Upper lobe of left lung (tissue), 6 donors: ENCODE measurements at regions not wholly inside any gene's neighbourhood (a gene's known extent, or its start where the extent isn't known, plus 50 kb on each side); places are given as distances from the start of the nearest gene placed in this dataset.
A peak's percentile ranks its signal among the peaks of the same experiment; 100 is the strongest.

Experiments used
- ATAC-seq, 2 donors: fragments of 200-7000 bp; cut with Tn5 transposase; one replicate each; pipeline ENCODE4 v1.9.1; 2022; ENCODE audit warnings: mild to moderate bottlenecking in 2 of 2, moderate library complexity in 2 of 2; ENCODE audit not compliant: low FRiP score in 2 of 2
- DNase-seq, 2 donors: peaks; one replicate each; pipeline ENCODE4 v3.0.0-alpha.2; 2019 to 2020
- H3K27ac ChIP-seq, 4 donors: fragments of 200-600 bp; sonication (generic); one replicate each; pipeline ENCODE4 v1.5.1; 2016 to 2019
- H3K27me3 ChIP-seq, 4 donors: fragments of 200-600 bp; sonication (generic); one replicate each; pipeline ENCODE4 v1.5.1; 2017 to 2019
- H3K36me3 ChIP-seq, 4 donors: fragments of 200-600 bp; sonication (generic); one replicate each; pipeline ENCODE4 v1.5.1; 2016 to 2019
- H3K4me1 ChIP-seq, 4 donors: fragments of 200-600 bp; sonication (generic); one replicate each; pipeline ENCODE4 v1.5.1; 2018 to 2019
- H3K4me3 ChIP-seq, 4 donors: fragments of 200-600 bp; sonication (generic); one replicate each; pipeline ENCODE4 v1.5.1; 2017 to 2019; ENCODE audit warnings: mild to moderate bottlenecking in 2 of 4, moderate library complexity in 1 of 4
- H3K9me3 ChIP-seq, 4 donors: fragments of 200-600 bp; sonication (generic); one replicate each; pipeline ENCODE4 v1.5.1; 2018 to 2019
- EP300 ChIP-seq, 4 donors: sonication (generic); formaldehyde crosslinking; IDR thresholded peaks; one replicate each; pipeline ENCODE4 v1.5.1; 2017; ENCODE audit warnings: antibody characterized with exemption in 4 of 4, control low read depth in 2 of 4
- POLR2A ChIP-seq, 4 donors: fragments of 450-650 bp; IDR thresholded peaks; one replicate each; pipeline ENCODE4 v1.5.1; 2016 to 2017; ENCODE audit warnings: antibody characterized with exemption in 4 of 4, mild to moderate bottlenecking in 2 of 4
- POLR2AphosphoS5 ChIP-seq, 2 donors: sonication (generic); formaldehyde crosslinking; IDR thresholded peaks; one replicate each; pipeline ENCODE4 v1.5.1; 2017; ENCODE audit warnings: antibody characterized with exemption in 2 of 2
- WGBS, 2 donors: methylation state at CpG; one replicate each; pipeline ENCODE4 v1.1.5; 2017 to 2018; 5-methylcytosine and 5-hydroxymethylcytosine counted together
- TF ChIP-seq, protein P1 (sequence below), 6 experiments: fragments of 450-650 bp in 4 of 6; fragments of 200-600 bp in 2 of 6; sonication (generic) in 2 of 6; IDR thresholded peaks; one replicate each; pipeline ENCODE4 v1.5.1; 2016 to 2019; ENCODE audit warnings: antibody characterized with exemption in 6 of 6
- donor health status: DM: no; HTN: no; CAD: no; lungs with moderate emphysema.
- donor health status: DM: no; HTN: yes; CAD: no; lungs with severe emphysema.

DNA sequence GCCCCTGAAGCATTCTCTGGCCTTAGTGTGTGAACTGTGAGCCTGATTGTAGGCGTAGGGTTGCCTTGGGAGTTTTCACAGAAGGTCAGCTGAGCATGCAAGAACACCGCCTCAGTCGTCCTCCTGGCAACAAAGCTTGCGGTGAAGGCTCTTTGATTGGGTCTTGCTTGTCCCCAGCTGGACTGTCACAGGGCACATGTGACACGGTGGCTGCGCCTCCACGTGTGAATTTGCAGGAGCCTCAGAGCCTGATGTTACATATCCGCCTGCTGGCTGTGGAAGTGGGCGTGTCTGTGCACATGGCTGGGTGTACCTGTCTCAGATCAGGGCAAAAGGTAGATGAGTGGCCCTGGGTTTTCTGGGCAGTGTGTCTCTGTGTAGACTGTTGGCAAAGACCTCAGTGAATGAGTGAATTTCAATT is 228.7 kb downstream of the HAUS1 start:
- peak in 1 of 2 donors; percentile 34 for ATAC-seq
- WGBS, 2 donors = 42 to 43% methylated on average over 7 to 9 of the region's 9 CpGs
- H3K4me1 ChIP-seq = peaks cover 18 to 41% (median 22%) of the 10 kb centered on the region in 4 donors
- no peaks in the 10 kb centered on the region for H3K9me3 ChIP-seq
- no peak overlapping the region for H3K27ac ChIP-seq
- no peak for DNase-seq
- peaks cover 0 to 10% (median 3%) of the 10 kb centered on the region in 4 donors for H3K27me3 ChIP-seq
- TF ChIP-seq, protein P1, sequence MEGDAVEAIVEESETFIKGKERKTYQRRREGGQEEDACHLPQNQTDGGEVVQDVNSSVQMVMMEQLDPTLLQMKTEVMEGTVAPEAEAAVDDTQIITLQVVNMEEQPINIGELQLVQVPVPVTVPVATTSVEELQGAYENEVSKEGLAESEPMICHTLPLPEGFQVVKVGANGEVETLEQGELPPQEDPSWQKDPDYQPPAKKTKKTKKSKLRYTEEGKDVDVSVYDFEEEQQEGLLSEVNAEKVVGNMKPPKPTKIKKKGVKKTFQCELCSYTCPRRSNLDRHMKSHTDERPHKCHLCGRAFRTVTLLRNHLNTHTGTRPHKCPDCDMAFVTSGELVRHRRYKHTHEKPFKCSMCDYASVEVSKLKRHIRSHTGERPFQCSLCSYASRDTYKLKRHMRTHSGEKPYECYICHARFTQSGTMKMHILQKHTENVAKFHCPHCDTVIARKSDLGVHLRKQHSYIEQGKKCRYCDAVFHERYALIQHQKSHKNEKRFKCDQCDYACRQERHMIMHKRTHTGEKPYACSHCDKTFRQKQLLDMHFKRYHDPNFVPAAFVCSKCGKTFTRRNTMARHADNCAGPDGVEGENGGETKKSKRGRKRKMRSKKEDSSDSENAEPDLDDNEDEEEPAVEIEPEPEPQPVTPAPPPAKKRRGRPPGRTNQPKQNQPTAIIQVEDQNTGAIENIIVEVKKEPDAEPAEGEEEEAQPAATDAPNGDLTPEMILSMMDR (IDR thresholded peaks at IDR 0.05) = no peak
- TF ChIP-seq EP300 (IDR thresholded peaks at IDR 0.05) = no peak
- TF ChIP-seq POLR2AphosphoS5 (IDR thresholded peaks at IDR 0.05) = no peak
- TF ChIP-seq POLR2A (IDR thresholded peaks at IDR 0.05) = no peak
- no peaks in the 10 kb centered on the region for H3K36me3 ChIP-seq
- peak overlapping the region in 1 of 4 donors; percentile 68 for H3K4me3 ChIP-seq

DNA sequence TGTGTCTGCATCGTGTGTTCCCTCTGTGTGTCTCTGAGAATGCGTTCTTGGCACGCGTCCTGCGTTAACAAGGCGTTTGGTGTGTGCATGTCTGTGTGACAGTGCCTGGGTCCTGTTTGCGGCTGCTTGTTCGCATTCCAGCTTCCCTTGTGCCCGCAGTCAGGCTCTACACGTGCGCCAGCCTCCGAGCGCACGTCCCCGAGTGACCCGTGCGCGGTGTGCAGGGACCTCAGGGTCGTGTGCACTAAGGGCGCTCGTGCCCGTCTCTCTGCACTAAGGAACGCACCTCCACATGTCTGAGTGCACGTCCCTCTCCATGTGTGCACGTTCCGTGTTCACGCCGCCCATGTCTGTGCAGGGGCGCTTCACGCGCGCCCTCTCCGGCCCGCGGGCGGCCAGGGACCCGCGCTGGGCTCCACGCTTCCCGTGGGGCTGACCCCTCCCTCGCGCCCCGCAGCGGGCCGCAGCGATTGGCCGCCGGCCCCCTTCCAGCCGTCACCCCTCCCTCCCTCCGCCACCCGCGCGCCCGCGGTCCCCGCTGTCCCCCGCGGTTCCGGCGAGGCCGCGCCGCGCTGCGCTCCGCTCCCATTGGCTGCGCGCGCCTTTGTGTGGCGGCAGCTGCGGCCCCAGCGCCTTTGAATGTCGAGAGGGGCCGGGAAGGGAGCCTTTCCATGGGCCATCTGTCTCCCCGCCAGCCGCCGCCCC is 229.4 kb downstream of the HAUS1 start:
- H3K27ac ChIP-seq = no peak overlapping the region
- ATAC-seq (peak; percentile 42 to 44), DNase-seq (peak in 1 of 2 donors; percentile 89)
- peak overlapping the region; percentile 29 to 68 (median 56) for H3K4me3 ChIP-seq
- H3K4me1 ChIP-seq = peaks cover 18 to 41% (median 22%) of the 10 kb centered on the region in 4 donors
- peaks cover 0 to 10% (median 3%) of the 10 kb centered on the region in 4 donors for H3K27me3 ChIP-seq
- no peaks in the 10 kb centered on the region for H3K36me3 ChIP-seq
- 0 to 2% methylated on average over 5 to 33 of the region's 77 CpGs for WGBS, 2 donors
- TF ChIP-seq POLR2A (IDR thresholded peaks at IDR 0.05) (no peak), EP300 (IDR thresholded peaks at IDR 0.05) (no peak), POLR2AphosphoS5 (IDR thresholded peaks at IDR 0.05) (no peak)
- TF ChIP-seq, protein P1 (IDR thresholded peaks at IDR 0.05) = no peak
- H3K9me3 ChIP-seq = no peaks in the 10 kb centered on the region

DNA sequence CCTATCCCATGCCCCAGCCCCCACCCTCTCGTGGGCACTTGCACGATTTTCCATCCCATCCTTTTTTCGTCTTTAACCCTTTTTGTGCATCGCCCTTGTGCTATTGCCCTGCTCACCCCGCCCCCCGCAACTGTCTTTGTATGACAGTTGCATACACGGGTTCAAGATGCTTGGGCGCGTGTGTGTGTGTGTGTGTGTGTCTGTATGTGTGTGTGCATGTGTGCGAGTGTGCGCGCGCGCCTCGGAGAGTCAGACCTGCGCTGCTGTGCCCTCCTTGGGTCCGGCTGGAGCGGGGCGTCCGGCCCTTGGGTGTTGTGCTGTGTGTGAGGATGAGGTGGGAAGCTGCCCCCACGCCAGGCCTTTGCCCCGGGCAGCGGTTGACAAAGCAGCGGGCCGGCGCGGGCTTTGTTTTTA is 230.7 kb downstream of the HAUS1 start:
- no peak overlapping the region for H3K27ac ChIP-seq
- no peak for TF ChIP-seq POLR2A (IDR thresholded peaks at IDR 0.05)
- H3K4me1 ChIP-seq = peaks cover 18 to 41% (median 22%) of the 10 kb centered on the region in 4 donors
- no peaks in the 10 kb centered on the region for H3K36me3 ChIP-seq
- no peaks in the 10 kb centered on the region for H3K9me3 ChIP-seq
- peaks cover 0 to 10% (median 3%) of the 10 kb centered on the region in 4 donors for H3K27me3 ChIP-seq
- WGBS, 2 donors = 7 to 16% methylated on average over 27 of the region's 27 CpGs
- peak in 1 of 2 donors; percentile 81 for DNase-seq
- H3K4me3 ChIP-seq = peak overlapping the region; percentile 10 to 68 (median 56)
- ATAC-seq = peak; percentile 32 to 39

DNA sequence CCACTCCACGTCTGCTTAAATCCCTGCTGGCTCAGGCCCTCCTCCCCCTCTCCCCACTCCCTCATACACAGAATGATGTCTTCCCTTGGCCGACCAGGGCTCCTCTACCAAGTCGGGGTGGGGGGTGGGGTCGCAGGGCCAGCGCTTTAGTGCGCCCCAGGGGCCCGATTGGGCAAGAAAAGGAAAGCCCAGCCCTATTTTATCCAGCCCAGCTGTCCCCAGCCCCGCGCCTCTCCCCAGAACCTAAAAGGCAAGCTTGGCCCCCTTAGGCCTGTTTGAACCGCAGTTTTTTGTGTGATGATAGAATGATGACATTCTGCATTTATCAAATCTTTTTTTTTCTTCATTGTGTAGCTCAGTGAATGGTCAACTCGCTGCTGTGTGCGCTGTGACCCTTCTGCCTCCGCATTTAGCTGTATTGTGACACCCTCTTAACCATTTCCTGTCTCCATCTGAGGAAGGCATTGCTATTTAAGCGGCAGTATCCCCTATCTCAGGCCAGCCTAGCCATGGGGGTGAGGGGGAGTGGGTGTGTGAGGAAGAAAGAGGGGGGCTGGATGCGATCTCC is 231.4 kb downstream of the HAUS1 start:
- TF ChIP-seq, protein P1 (IDR thresholded peaks at IDR 0.05) = no peak
- no peak for TF ChIP-seq EP300 (IDR thresholded peaks at IDR 0.05)
- no peak for TF ChIP-seq POLR2AphosphoS5 (IDR thresholded peaks at IDR 0.05)
- TF ChIP-seq POLR2A (IDR thresholded peaks at IDR 0.05) = no peak
- Histone ChIP-seq H3K27ac (peak overlapping the region in 2 of 4 donors; percentile 18 to 48), H3K27me3 (peaks cover 0 to 10% (median 3%) of the 10 kb centered on the region in 4 donors), H3K36me3 (no peaks in the 10 kb centered on the region), H3K9me3 (no peaks in the 10 kb centered on the region), H3K4me3 (peak overlapping the region in 3 of 4 donors; percentile 53 to 68 (median 60)), H3K4me1 (peaks cover 18 to 41% (median 22%) of the 10 kb centered on the region in 4 donors)
- no peak for DNase-seq
- ATAC-seq = peak in 1 of 2 donors; percentile 60
- 19 to 22% methylated on average over 15 of the region's 15 CpGs for WGBS, 2 donors

DNA sequence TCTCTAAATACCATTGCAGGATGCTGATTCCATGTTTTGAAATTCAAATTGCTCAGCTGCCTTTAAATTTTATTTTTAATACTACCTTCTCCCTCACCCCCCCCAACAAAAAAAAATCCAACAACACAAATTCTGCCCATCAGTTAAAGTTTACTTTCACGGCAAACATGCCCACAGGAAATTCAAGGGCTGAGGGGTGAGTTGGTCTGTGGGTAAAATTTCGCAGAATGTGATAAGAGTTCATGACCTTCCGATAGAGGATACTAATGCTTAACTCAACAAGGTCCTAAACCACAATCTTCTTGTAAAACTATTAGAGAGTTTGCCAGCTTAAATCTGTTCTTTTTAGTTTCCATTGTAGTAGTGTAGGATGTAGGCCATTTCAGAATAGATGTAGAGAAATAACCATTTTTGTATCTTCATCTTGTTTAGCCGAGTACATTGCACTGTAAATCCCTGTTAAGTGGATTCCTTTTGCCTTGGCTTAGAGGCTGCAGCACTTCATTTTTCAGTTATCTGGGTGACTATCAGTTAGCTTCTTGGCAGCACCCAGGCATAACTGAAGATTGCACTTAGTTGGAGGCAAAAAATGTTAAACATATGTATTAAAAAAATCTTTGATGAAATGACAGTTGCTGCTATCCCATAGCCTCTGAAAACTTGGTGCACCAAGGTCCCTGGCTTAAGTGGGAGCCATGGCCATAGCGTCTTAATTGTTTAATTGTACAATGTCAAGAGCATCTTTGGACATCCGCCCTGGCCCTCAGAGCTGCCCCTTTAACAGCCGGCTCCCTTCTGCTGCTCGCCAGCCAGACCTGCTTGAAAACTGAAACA is 232.3 kb downstream of the HAUS1 start:
- no peak for ATAC-seq
- TF ChIP-seq POLR2AphosphoS5 (IDR thresholded peaks at IDR 0.05) = no peak
- no peaks in the 10 kb centered on the region for H3K36me3 ChIP-seq
- H3K27ac ChIP-seq = peak overlapping the region in 2 of 4 donors; percentile 25 to 48
- H3K4me3 ChIP-seq = no peak overlapping the region
- no peaks in the 10 kb centered on the region for H3K9me3 ChIP-seq
- WGBS, 2 donors = 33 to 45% methylated on average over 8 of the region's 8 CpGs
- peaks cover 18 to 41% (median 22%) of the 10 kb centered on the region in 4 donors for H3K4me1 ChIP-seq
- DNase-seq = no peak
- H3K27me3 ChIP-seq = peaks cover 0 to 10% (median 3%) of the 10 kb centered on the region in 4 donors
